Right lobe of liver (tissue), 4 donors: ENCODE measurements at regions not wholly inside any gene's neighbourhood (a gene's known extent, or its start where the extent isn't known, plus 50 kb on each side); places are given as distances from the start of the nearest gene placed in this dataset.

ENCODE experiments used
- CTCF ChIP-seq, 4 donors: fragments of 200-600 bp in 3 of 4; fragments of 450-650 bp in 1 of 4; IDR thresholded peaks; one replicate each; pipeline versions ENCODE4 v1.5.1 to v1.8.0; 2016 to 2022; ENCODE audit warnings: antibody characterized with exemption in 4 of 4, mild to moderate bottlenecking in 2 of 4
- POLR2A ChIP-seq: fragments of 450-650 bp; IDR thresholded peaks from one replicate; pipeline ENCODE4 v1.6.1; 2017; ENCODE audit warnings: antibody characterized with exemption, mild to moderate bottlenecking
- donor health status: DM: no; HTN: no; CAD: no.
- donor health status: DM: no; HTN: no; CAD: no.
- donor health status: DM: no; HTN: yes; CAD: no.

DNA sequence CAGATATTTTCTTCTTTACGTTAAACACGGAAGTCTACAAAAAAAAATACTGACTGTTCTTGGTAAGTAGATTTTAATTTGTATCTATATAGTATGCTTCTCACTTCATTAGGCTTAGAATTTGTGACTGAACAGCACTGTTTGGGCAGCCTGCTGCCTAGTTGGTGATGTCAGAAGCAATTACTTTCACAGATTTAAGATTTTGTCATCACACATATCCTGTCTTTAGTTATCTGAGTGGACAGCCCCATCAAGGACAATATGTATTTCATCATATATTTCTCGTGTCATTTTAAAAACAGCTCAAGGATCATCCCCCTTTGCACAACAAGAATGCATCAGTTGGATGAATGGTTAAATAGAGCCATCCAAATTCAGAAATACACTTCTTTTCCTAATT is 338.4 kb upstream of the CITED2 start:
- TF ChIP-seq CTCF (IDR thresholded peaks at IDR 0.05) (no peak), POLR2A (no peak)
